Activated T-cell treated with anti-CD3 and anti-CD28 coated beads, Interleukin-2, amount 50 U/mL, for 48 hours (primary cell): ENCODE measurements at regions not wholly inside any gene's neighbourhood (a gene's known extent, or its start where the extent isn't known, plus 50 kb on each side); places are given as distances from the start of the nearest gene placed in this dataset.
A peak's percentile ranks its signal among the peaks of the same experiment; 100 is the strongest.
"Not testable (repeated sequence)": the region's sequence is repeated elsewhere in the genome, so short reads cannot be mapped to it uniquely, and the experiment has no call there.

Source experiments
- DNase-seq, 2 experiments: peaks; one replicate each; pipeline ENCODE4 v3.0.0-alpha.2; 2020

- DNase-seq, result no peak
Measured at GRCh38 chr1:96565546-96565945, 156.0 kb upstream of the PTBP2 start.

- DNase-seq, result no peak
Measured at GRCh38 chr1:96568639-96569038, 152.9 kb upstream of the PTBP2 start.

- DNase-seq, result no peak
Measured at GRCh38 chr1:96569288-96569687, 152.3 kb upstream of the PTBP2 start.

- no peak for DNase-seq
Measured at GRCh38 chr1:96579636-96580035, 141.9 kb upstream of the PTBP2 start.

- DNase-seq, result no peak
Measured at GRCh38 chr1:96580920-96581319, 140.7 kb upstream of the PTBP2 start.

- DNase-seq, result no peak
Measured at GRCh38 chr1:96581772-96582171, 139.8 kb upstream of the PTBP2 start.

GRCh38 chr1:96583903-96584302, 137.7 kb upstream of the PTBP2 start:
- DNase-seq, result no peak

GRCh38 chr1:96587222-96587621, 134.4 kb upstream of the PTBP2 start:
- DNase-seq, result no peak

GRCh38 chr1:96588416-96588995, 133.1 kb upstream of the PTBP2 start:
- DNase-seq, result no peak

GRCh38 chr1:96595530-96595929, 126.1 kb upstream of the PTBP2 start:
- DNase-seq, result not testable (repeated sequence)

- DNase-seq, result peak; percentile 28 to 32
Measured at GRCh38 chr1:96596226-96596922, 125.2 kb upstream of the PTBP2 start.

- DNase-seq, result no peak
Measured at GRCh38 chr1:96597218-96597617, 124.4 kb upstream of the PTBP2 start.

GRCh38 chr1:96598416-96599168, 123.0 kb upstream of the PTBP2 start:
- no peak for DNase-seq

GRCh38 chr1:96604620-96605019, 117.0 kb upstream of the PTBP2 start:
- not testable (repeated sequence) for DNase-seq

GRCh38 chr1:96617375-96617774, 104.2 kb upstream of the PTBP2 start:
- DNase-seq, result not testable (repeated sequence)

GRCh38 chr1:96632045-96632664, 89.4 kb upstream of the PTBP2 start:
- DNase-seq, result no peak

GRCh38 chr1:96633695-96634094, 87.9 kb upstream of the PTBP2 start:
- DNase-seq, result no peak

- no peak for DNase-seq
Measured at GRCh38 chr1:96634883-96635282, 86.7 kb upstream of the PTBP2 start.

- no peak for DNase-seq
Measured at GRCh38 chr1:96641282-96641681, 80.3 kb upstream of the PTBP2 start.

- no peak for DNase-seq
Measured at GRCh38 chr1:96643519-96643918, 78.1 kb upstream of the PTBP2 start.

- DNase-seq, result no peak
Measured at GRCh38 chr1:96649301-96649700, 72.3 kb upstream of the PTBP2 start.

GRCh38 chr1:96651517-96651916, 70.1 kb upstream of the PTBP2 start:
- DNase-seq, result no peak

- DNase-seq, result no peak
Measured at GRCh38 chr1:96660051-96660450, 61.5 kb upstream of the PTBP2 start.

GRCh38 chr1:96660503-96660902, 61.1 kb upstream of the PTBP2 start:
- DNase-seq, result no peak
